SK-N-MC (cell line): ENCODE measurements at regions not wholly inside any gene's neighbourhood (a gene's known extent, or its start where the extent isn't known, plus 50 kb on each side); places are given as distances from the start of the nearest gene placed in this dataset.

Source experiments
- EZH2 ChIP-seq: fragments of 200-600 bp; sonication (generic); IDR thresholded peaks from one replicate; pipeline ENCODE4 v1.6.1; 2017; ENCODE audit warnings: antibody characterized with exemption
- FOXP2 ChIP-seq: optimal IDR thresholded peaks from 2 replicates; pipeline ENCODE3; 2011; ENCODE audit warnings: mild to moderate bottlenecking, moderate library complexity; ENCODE audit not compliant: insufficient read depth; ENCODE audit errors: extremely low read length, control extremely low read depth
- POLR2AphosphoS5 ChIP-seq: IDR thresholded peaks from 2 replicates; pipeline ENCODE4 v1.6.1; 2012; ENCODE audit warnings: mild to moderate bottlenecking, low read depth, low read length, borderline replicate concordance

DNA sequence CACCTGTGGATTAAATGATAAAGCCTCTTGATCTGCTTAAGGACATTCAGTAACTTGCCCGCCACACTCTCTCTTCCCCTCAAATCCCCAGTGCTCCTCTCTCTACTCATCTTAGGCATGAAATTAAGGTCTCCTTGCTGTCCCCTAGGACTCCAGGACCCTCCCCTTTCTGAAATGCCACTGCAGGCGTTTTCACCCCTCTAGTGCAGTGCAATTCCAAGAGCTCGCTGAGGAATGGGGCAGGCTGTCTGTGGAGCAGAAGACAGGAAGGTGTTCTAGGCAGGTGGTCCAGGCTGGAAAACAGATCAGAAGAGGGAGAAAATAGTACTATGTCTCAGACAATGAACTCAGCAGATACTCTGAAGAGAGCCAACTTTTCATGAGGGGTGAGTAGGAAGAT, 55.8 kb upstream of the ARHGAP42 start:
- TF ChIP-seq POLR2AphosphoS5 (no peak), EZH2 (no peak), FOXP2 (no peak)
